ENCODE measurements at regions not wholly inside any gene's neighbourhood (a gene's known extent, or its start where the extent isn't known, plus 50 kb on each side); places are given as distances from the start of the nearest gene placed in this dataset.

DNA sequence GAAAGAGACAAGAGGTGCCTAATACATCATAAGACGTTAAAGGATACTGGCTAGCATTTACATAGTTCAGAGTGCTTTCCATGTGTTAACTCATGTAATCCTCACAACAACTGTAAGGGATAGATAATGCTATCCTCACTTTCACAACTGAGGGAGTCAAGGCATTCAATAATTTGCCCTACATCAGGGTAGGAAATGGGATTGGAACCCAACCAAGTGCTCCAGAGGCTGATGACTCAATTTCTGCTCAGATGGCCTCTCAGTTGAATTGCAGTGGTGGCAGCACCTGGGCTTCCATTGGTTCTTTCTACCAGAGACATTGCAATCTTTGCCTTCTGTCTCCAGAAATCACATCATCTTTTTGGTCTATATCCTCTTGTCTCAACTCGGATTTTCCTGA is 232.9 kb downstream of the ETS1 start:
- Histone ChIP-seq H3K27me3 (no peaks in the 10 kb centered on the region), H3K4me3 (no peak overlapping the region), H3K27ac (no peak overlapping the region), H3K9me3 (no peaks in the 10 kb centered on the region), H3K4me1 (no peaks in the 10 kb centered on the region), H3K36me3 (no peaks in the 10 kb centered on the region)
- DNase-seq (ENCODE audit: low spot score in 2 of 2), result no peak
- no peak for TF ChIP-seq POLR2A (IDR thresholded peaks at IDR 0.05)
- TF ChIP-seq CTCF (IDR thresholded peaks at IDR 0.05), result no peak
- no peak for TF ChIP-seq POLR2AphosphoS5 (IDR thresholded peaks at IDR 0.05)
- TF ChIP-seq EP300 (IDR thresholded peaks at IDR 0.05), result no peak
- WGBS, result 67% methylated on average over 2 of the region's 2 CpGs

DNA sequence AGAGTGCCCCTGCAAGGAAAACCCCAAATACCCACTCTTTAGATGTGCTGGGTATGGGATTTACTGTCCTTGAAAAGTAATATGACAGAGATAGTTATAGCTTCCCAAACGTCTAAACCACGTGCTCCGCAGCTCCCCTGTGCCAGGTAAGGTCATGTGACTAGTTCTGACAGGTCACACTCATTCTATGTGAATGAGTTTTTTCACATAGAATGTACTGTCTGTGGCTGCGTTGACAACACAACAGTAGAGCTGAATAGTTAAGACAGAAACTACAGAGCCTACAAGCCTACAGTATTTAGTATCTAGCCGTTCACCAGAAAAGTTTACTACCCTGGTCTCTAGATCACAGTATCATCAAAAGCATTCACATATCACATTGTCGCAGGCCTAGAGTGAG is 236.2 kb downstream of the ETS1 start:
- no peak for TF ChIP-seq POLR2AphosphoS5 (IDR thresholded peaks at IDR 0.05)
- TF ChIP-seq POLR2A (IDR thresholded peaks at IDR 0.05), result no peak
- TF ChIP-seq EP300 (IDR thresholded peaks at IDR 0.05), result no peak
- H3K4me3 ChIP-seq, result no peak overlapping the region
- no peaks in the 10 kb centered on the region for H3K27me3 ChIP-seq
- DNase-seq (ENCODE audit: low spot score in 2 of 2), result no peak
- WGBS, result 62% methylated on average over 6 of the region's 6 CpGs
- H3K4me1 ChIP-seq, result no peaks in the 10 kb centered on the region
- no peaks in the 10 kb centered on the region for H3K9me3 ChIP-seq
- no peaks in the 10 kb centered on the region for H3K36me3 ChIP-seq
- H3K27ac ChIP-seq, result no peak overlapping the region

DNA sequence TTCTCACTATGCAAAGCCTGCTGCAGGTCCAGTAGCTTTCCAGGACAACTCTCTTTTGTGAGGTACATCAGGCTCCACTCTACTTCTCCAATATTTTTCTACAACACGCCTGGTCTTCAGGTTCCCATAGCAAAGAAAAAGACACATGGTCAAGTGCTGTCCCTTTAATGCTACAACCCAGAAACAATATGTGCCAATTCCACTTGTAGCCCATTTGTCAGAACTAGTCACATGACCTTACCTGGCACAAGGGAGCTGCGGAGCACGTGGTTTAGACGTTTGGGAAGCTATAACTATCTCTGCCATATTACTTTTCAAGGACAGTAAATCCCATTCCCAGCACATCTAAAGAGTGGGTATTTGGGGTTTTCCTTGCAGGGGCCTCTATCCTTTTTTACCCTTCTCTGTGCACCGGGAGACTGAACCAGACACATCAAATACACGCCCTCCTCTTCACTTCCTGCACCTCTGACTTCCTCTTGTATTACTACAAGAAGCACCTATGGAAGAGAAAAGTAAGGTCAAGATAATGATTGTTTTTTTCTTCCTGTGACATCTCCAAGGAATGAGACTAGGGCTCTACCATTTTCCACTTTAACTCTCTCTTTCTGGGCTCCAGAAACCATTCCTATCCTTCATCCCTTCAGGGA is 237.6 kb downstream of the ETS1 start:
- Histone ChIP-seq H3K9me3 (no peaks in the 10 kb centered on the region), H3K4me1 (no peaks in the 10 kb centered on the region), H3K36me3 (no peaks in the 10 kb centered on the region), H3K4me3 (no peak overlapping the region), H3K27me3 (no peaks in the 10 kb centered on the region), H3K27ac (no peak overlapping the region)
- no peak for TF ChIP-seq CTCF (IDR thresholded peaks at IDR 0.05)
- no peak for TF ChIP-seq POLR2AphosphoS5 (IDR thresholded peaks at IDR 0.05)
- TF ChIP-seq POLR2A (IDR thresholded peaks at IDR 0.05), result no peak
- TF ChIP-seq EP300 (IDR thresholded peaks at IDR 0.05), result no peak
- DNase-seq (ENCODE audit: low spot score in 2 of 2), result no peak
- 73% methylated on average over 6 of the region's 6 CpGs for WGBS

DNA sequence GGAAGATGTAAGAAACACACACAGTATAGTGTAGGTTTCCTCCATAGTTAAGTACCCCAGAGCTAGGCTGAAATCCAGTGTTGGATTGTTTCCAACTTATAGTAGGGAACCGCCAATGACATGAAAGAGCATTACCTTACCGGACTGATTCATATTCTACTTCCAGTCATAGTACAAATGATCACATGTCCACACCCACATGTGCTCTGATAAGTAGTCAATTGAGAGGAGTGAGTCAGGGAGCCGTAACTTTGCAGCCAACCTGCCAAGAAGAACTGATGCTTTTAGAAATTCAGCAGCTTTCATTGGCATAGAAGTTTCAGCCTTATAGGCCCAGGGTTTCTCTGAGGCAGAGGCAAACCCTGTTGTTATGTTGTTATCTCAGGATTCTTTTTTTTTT is 240.6 kb downstream of the ETS1 start:
- peaks cover 2% of the 10 kb centered on the region for H3K4me1 ChIP-seq
- H3K36me3 ChIP-seq, result no peaks in the 10 kb centered on the region
- no peak for TF ChIP-seq CTCF (IDR thresholded peaks at IDR 0.05)
- TF ChIP-seq EP300 (IDR thresholded peaks at IDR 0.05), result no peak
- no peak overlapping the region for H3K27ac ChIP-seq
- no peak for DNase-seq (ENCODE audit: low spot score in 2 of 2)
- no peak overlapping the region for H3K4me3 ChIP-seq
- H3K27me3 ChIP-seq, result no peaks in the 10 kb centered on the region
- H3K9me3 ChIP-seq, result no peaks in the 10 kb centered on the region
- WGBS, result 20% methylated on average over 3 of the region's 3 CpGs

DNA sequence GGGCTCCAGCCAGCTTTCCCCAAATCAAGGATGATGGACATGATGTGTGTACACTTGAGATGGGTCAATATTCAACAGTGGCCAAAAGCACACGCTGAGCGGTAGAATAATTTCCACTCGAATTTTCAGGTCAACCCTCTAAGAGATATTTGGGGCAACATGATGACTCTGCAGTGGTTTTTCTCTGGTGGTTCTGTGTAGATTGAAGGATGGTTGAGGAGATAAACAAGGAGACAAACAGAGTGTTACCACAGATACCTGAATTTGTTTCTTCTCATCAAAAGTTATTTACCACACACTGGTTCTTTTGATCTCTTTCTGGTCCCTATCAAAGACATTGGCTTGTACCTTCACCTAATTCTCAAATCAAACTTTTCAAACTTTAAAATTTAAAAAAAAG is 242.0 kb downstream of the ETS1 start:
- no peak overlapping the region for H3K4me3 ChIP-seq
- no peaks in the 10 kb centered on the region for H3K27me3 ChIP-seq
- H3K9me3 ChIP-seq, result no peaks in the 10 kb centered on the region
- WGBS, result 86% methylated on average over 3 of the region's 3 CpGs
- no peak for DNase-seq (ENCODE audit: low spot score in 2 of 2)
- H3K36me3 ChIP-seq, result no peaks in the 10 kb centered on the region
- no peak for TF ChIP-seq POLR2AphosphoS5 (IDR thresholded peaks at IDR 0.05)
- TF ChIP-seq POLR2A (IDR thresholded peaks at IDR 0.05), result no peak
- TF ChIP-seq EP300 (IDR thresholded peaks at IDR 0.05), result no peak
- TF ChIP-seq CTCF (IDR thresholded peaks at IDR 0.05), result no peak
- H3K4me1 ChIP-seq, result peaks cover 2% of the 10 kb centered on the region
- no peak overlapping the region for H3K27ac ChIP-seq

DNA sequence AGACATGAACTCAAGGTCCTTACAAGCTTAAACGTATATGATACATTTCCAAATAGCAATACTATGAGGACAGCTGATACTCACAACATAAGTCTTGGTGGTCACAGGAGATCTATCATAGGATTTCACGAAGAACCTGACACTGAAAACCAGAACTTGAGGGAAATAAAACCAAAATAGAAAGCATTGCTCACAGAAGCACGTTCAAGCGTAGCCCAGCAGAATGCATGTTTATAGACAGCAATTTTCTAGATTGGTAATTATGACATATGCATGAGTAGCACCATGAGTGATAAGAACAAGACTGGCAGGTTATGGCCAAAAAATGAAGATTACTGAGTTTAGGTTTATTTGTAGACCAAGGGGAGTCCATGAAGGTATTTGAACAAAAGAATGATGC is 243.5 kb downstream of the ETS1 start:
- no peak overlapping the region for H3K4me3 ChIP-seq
- peaks cover 2% of the 10 kb centered on the region for H3K4me1 ChIP-seq
- no peak overlapping the region for H3K27ac ChIP-seq
- no peak for DNase-seq (ENCODE audit: low spot score in 2 of 2)
- no peaks in the 10 kb centered on the region for H3K9me3 ChIP-seq
- no peaks in the 10 kb centered on the region for H3K27me3 ChIP-seq
- H3K36me3 ChIP-seq, result no peaks in the 10 kb centered on the region
- 85% methylated on average over 4 of the region's 4 CpGs for WGBS
- no peak for TF ChIP-seq CTCF (IDR thresholded peaks at IDR 0.05)
- TF ChIP-seq POLR2AphosphoS5 (IDR thresholded peaks at IDR 0.05), result no peak
- no peak for TF ChIP-seq EP300 (IDR thresholded peaks at IDR 0.05)
- TF ChIP-seq POLR2A (IDR thresholded peaks at IDR 0.05), result no peak

All from suprapubic skin (tissue), 4 donors.